CD4-positive, alpha-beta T cell treated with Interleukin-6 for 4 hours (primary cell): ENCODE measurements at regions not wholly inside any gene's neighbourhood (a gene's known extent, or its start where the extent isn't known, plus 50 kb on each side); places are given as distances from the start of the nearest gene placed in this dataset.

Experiments used
- DNase-seq: peaks from one replicate; pipeline ENCODE4 v3.0.0-alpha.2; 2020; ENCODE audit warnings: mixed read lengths

- no peak for DNase-seq
Observed at GRCh38 chr6:168896321-168896720, 357.3 kb downstream of the THBS2 start.

- DNase-seq, result peak; percentile 78
Observed at GRCh38 chr6:168895102-168895812, 358.4 kb downstream of the THBS2 start.

GRCh38 chr6:168892031-168892430 lies 361.6 kb downstream of the THBS2 start:
- DNase-seq, result no peak

GRCh38 chr6:168890981-168891365 lies 362.7 kb downstream of the THBS2 start:
- no peak for DNase-seq

GRCh38 chr6:168890306-168890980 lies 363.2 kb downstream of the THBS2 start:
- DNase-seq, result no peak

- DNase-seq, result no peak
Observed at GRCh38 chr6:168888786-168889345, 364.8 kb downstream of the THBS2 start.

- DNase-seq, result no peak
Observed at GRCh38 chr6:168888102-168888501, 365.5 kb downstream of the THBS2 start.

- DNase-seq, result no peak
Observed at GRCh38 chr6:168887621-168888020, 366.0 kb downstream of the THBS2 start.

- DNase-seq, result no peak
Observed at GRCh38 chr6:168886964-168887363, 366.7 kb downstream of the THBS2 start.

- DNase-seq, result no peak
Observed at GRCh38 chr6:168885751-168886742, 367.6 kb downstream of the THBS2 start.

- no peak for DNase-seq
Observed at GRCh38 chr6:168885196-168885595, 368.4 kb downstream of the THBS2 start.

GRCh38 chr6:168884646-168885086 lies 369.0 kb downstream of the THBS2 start:
- DNase-seq, result peak; percentile 77

GRCh38 chr6:168884050-168884645 lies 369.5 kb downstream of the THBS2 start:
- no peak for DNase-seq

- DNase-seq, result no peak
Observed at GRCh38 chr6:168883410-168884049, 370.1 kb downstream of the THBS2 start.

- no peak for DNase-seq
Observed at GRCh38 chr6:168880271-168880670, 373.4 kb downstream of the THBS2 start.

- no peak for DNase-seq
Observed at GRCh38 chr6:168877821-168878282, 375.8 kb downstream of the THBS2 start.

GRCh38 chr6:168876956-168877355 lies 376.7 kb downstream of the THBS2 start:
- DNase-seq, result no peak

- no peak for DNase-seq
Observed at GRCh38 chr6:168875811-168876576, 377.7 kb downstream of the THBS2 start.

- no peak for DNase-seq
Observed at GRCh38 chr6:168874637-168875036, 379.0 kb downstream of the THBS2 start.

GRCh38 chr6:168873278-168874190 lies 380.1 kb downstream of the THBS2 start:
- DNase-seq, result no peak
